ENCODE measurements at regions not wholly inside any gene's neighbourhood (a gene's known extent, or its start where the extent isn't known, plus 50 kb on each side); places are given as distances from the start of the nearest gene placed in this dataset.

GRCh38 chr4:91904556-91904955, 399.2 kb upstream of the GRID2 start:
- H3K27ac ChIP-seq, result no peak overlapping the region
- no peak for TF ChIP-seq CTCF (IDR thresholded peaks at IDR 0.05)
- TF ChIP-seq POLR2A (IDR thresholded peaks at IDR 0.05), result no peak
- no peaks in the 10 kb centered on the region for H3K27me3 ChIP-seq
- no peaks in the 10 kb centered on the region for H3K9me3 ChIP-seq
- DNase-seq (no peak), ATAC-seq (no peak)
- H3K36me3 ChIP-seq (replicated peaks in 1 of 2; ENCODE audit: insufficient read depth in 1 of 2, low read depth in 2 of 2), result no peaks in the 10 kb centered on the region
- intact Hi-C loops (cut with DNase I), result no loop called here
- H3K4me3 ChIP-seq, result no peak overlapping the region
- no peaks in the 10 kb centered on the region for H3K4me1 ChIP-seq
- 24 to 38% methylated on average over 1 of the region's 1 CpG for WGBS, 2 donors

GRCh38 chr4:91909963-91910362, 393.8 kb upstream of the GRID2 start:
- no peaks in the 10 kb centered on the region for H3K27me3 ChIP-seq
- no peaks in the 10 kb centered on the region for H3K36me3 ChIP-seq (replicated peaks in 1 of 2; ENCODE audit: insufficient read depth in 1 of 2, low read depth in 2 of 2)
- no peaks in the 10 kb centered on the region for H3K4me1 ChIP-seq
- DNase-seq, result no peak
- no peaks in the 10 kb centered on the region for H3K9me3 ChIP-seq
- no peak for TF ChIP-seq POLR2A (IDR thresholded peaks at IDR 0.05)
- TF ChIP-seq CTCF (IDR thresholded peaks at IDR 0.05), result no peak
- no peak overlapping the region for H3K27ac ChIP-seq
- H3K4me3 ChIP-seq, result no peak overlapping the region
- no peak for ATAC-seq
- 53% methylated on average over 2 of the region's 2 CpGs for WGBS, 2 donors
- intact Hi-C loops (cut with DNase I), result no loop called here

GRCh38 chr4:91914176-91914804, 389.5 kb upstream of the GRID2 start:
- peak; percentile 79 for ATAC-seq
- intact Hi-C loops (cut with DNase I), result no loop called here

GRCh38 chr4:91916219-91916618, 387.5 kb upstream of the GRID2 start:
- Histone ChIP-seq H3K27ac (no peak overlapping the region), H3K36me3 (replicated peaks in 1 of 2; ENCODE audit: insufficient read depth in 1 of 2, low read depth in 2 of 2) (no peaks in the 10 kb centered on the region), H3K9me3 (no peaks in the 10 kb centered on the region), H3K4me3 (no peak overlapping the region), H3K4me1 (no peaks in the 10 kb centered on the region), H3K27me3 (no peaks in the 10 kb centered on the region)
- DNase-seq, result no peak
- ATAC-seq, result no peak
- no peak for TF ChIP-seq CTCF (IDR thresholded peaks at IDR 0.05)
- no peak for TF ChIP-seq POLR2A (IDR thresholded peaks at IDR 0.05)
- intact Hi-C loops (cut with DNase I), result no loop called here

More at GRCh38 chr4:91914176-91914804, 389.5 kb upstream of the GRID2 start:
- WGBS, 2 donors, result 93 to 100% methylated on average over 1 of the region's 1 CpG
- no peaks in the 10 kb centered on the region for H3K36me3 ChIP-seq (replicated peaks in 1 of 2; ENCODE audit: insufficient read depth in 1 of 2, low read depth in 2 of 2)
- H3K4me1 ChIP-seq, result no peaks in the 10 kb centered on the region
- H3K27me3 ChIP-seq, result no peaks in the 10 kb centered on the region
- no peaks in the 10 kb centered on the region for H3K9me3 ChIP-seq
- TF ChIP-seq CTCF (IDR thresholded peaks at IDR 0.05) (no peak), POLR2A (IDR thresholded peaks at IDR 0.05) (no peak)
- peak in 2 of 4 donors; percentile 15 to 24 for DNase-seq
- no peak overlapping the region for H3K27ac ChIP-seq
- H3K4me3 ChIP-seq, result no peak overlapping the region

GRCh38 chr4:91924625-91925024, 379.1 kb upstream of the GRID2 start:
- intact Hi-C loops (cut with DNase I), result no loop called here
- H3K4me3 ChIP-seq, result no peak overlapping the region
- no peaks in the 10 kb centered on the region for H3K4me1 ChIP-seq
- TF ChIP-seq CTCF (IDR thresholded peaks at IDR 0.05), result no peak
- no peak for TF ChIP-seq POLR2A (IDR thresholded peaks at IDR 0.05)
- no peak overlapping the region for H3K27ac ChIP-seq
- no peaks in the 10 kb centered on the region for H3K27me3 ChIP-seq
- ATAC-seq (no peak), DNase-seq (no peak)
- H3K36me3 ChIP-seq (replicated peaks in 1 of 2; ENCODE audit: insufficient read depth in 1 of 2, low read depth in 2 of 2), result no peaks in the 10 kb centered on the region
- H3K9me3 ChIP-seq, result no peaks in the 10 kb centered on the region
- 89 to 90% methylated on average over 4 to 5 of the region's 5 CpGs for WGBS, 2 donors

Data from body of pancreas (tissue), 4 donors.